NT2/D1 (cell line): ENCODE measurements at regions not wholly inside any gene's neighbourhood (a gene's known extent, or its start where the extent isn't known, plus 50 kb on each side); places are given as distances from the start of the nearest gene placed in this dataset.
"Not testable (repeated sequence)": the region's sequence is repeated elsewhere in the genome, so short reads cannot be mapped to it uniquely, and the experiment has no call there.

ENCODE experiments used
- DNase-seq: peaks from one replicate; pipeline ENCODE4 v3.0.0-alpha.2; 2011; ENCODE audit warnings: low read depth, low spot score
- H3K27me3 ChIP-seq: 2 replicates; pipeline ENCODE4 v1.6.0; 2011; ENCODE audit warnings: mild to moderate bottlenecking; ENCODE audit not compliant: insufficient read length, insufficient read depth
- H3K36me3 ChIP-seq: 2 replicates; pipeline ENCODE4 v1.6.1; 2011; ENCODE audit warnings: mild to moderate bottlenecking, low read length, mixed read lengths; ENCODE audit not compliant: insufficient read depth, insufficient read length
- H3K4me1 ChIP-seq: 2 replicates; pipeline ENCODE4 v1.5.1; 2011; ENCODE audit not compliant: insufficient read depth, insufficient read length
- H3K4me3 ChIP-seq: 2 replicates; pipeline ENCODE4 v1.5.1; 2011; ENCODE audit warnings: low read depth; ENCODE audit not compliant: insufficient read length
- H3K9ac ChIP-seq: 2 replicates; pipeline ENCODE4 v1.6.0; 2011; ENCODE audit warnings: low read depth; ENCODE audit not compliant: insufficient read length
- H3K9me3 ChIP-seq: 2 replicates; pipeline ENCODE4 v1.5.1; 2011; ENCODE audit warnings: mild to moderate bottlenecking, low read length; ENCODE audit not compliant: insufficient read depth
- SUZ12 ChIP-seq: IDR thresholded peaks from 2 replicates; pipeline ENCODE4 v1.6.1; 2011; ENCODE audit not compliant: insufficient read length, insufficient read depth; ENCODE audit errors: extremely low read depth
- YY1 ChIP-seq: IDR thresholded peaks from 2 replicates; pipeline ENCODE4 v1.6.1; 2011; ENCODE audit not compliant: insufficient read length, insufficient read depth
- ZNF274 ChIP-seq: IDR thresholded peaks from 2 replicates; pipeline ENCODE4 v1.6.1; 2011; ENCODE audit warnings: mild to moderate bottlenecking, low read depth, low read length

- no peak for DNase-seq
- Histone ChIP-seq H3K4me3 (no peak overlapping the region), H3K4me1 (no peaks in the 10 kb centered on the region), H3K36me3 (no peaks in the 10 kb centered on the region), H3K9ac (no peak overlapping the region), H3K27me3 (no peaks in the 10 kb centered on the region), H3K9me3 (no peaks in the 10 kb centered on the region)
- TF ChIP-seq ZNF274, result no peak
These were observed 226.3 kb downstream of the RCHY1 start for GRCh38 chr4:75287738-75288517.

DNA sequence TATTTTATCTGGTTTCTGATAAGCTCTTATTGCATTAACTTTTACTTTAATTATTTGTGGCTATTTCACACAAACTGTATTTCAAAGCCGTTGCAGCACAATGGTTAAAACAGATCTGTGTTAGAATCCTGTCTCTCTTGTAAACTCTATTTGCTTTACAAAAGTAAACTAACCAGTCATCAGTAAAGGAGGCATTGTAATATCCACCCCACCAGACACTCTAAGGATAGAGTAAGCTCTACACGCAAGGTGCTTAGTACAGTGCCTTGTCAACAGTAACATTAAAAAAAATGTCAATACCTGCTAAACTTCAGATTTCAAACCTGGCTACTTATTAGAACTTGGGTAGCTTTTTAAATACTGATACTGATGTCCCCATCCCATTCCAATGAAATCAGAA is 228.4 kb downstream of the RCHY1 start:
- Histone ChIP-seq H3K4me1 (no peaks in the 10 kb centered on the region), H3K27me3 (no peaks in the 10 kb centered on the region), H3K9me3 (no peaks in the 10 kb centered on the region), H3K9ac (no peak overlapping the region), H3K36me3 (no peaks in the 10 kb centered on the region), H3K4me3 (no peak overlapping the region)
- DNase-seq, result no peak
- TF ChIP-seq SUZ12 (no peak), YY1 (no peak), ZNF274 (no peak)

DNA sequence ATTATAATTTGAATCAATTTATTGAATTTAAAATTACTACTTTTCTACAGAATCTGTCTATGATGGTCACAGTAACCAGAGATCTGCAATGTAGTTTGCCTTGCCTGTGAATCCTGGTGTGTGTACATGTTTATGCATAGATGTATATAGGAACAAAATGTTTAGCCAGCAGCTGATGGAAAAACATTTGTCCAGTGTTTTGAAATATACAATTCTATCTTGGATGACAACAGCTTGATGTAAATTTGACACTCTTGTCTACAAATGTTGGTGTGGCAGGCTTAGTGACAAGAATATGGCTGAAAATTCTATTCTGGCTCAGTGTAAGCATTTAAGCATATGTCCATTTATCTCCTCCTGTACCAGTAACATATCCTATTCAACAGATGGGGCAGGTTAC is 229.4 kb downstream of the RCHY1 start:
- no peak for DNase-seq
- Histone ChIP-seq H3K9me3 (no peaks in the 10 kb centered on the region), H3K36me3 (no peaks in the 10 kb centered on the region), H3K9ac (no peak overlapping the region), H3K4me3 (no peak overlapping the region), H3K4me1 (no peaks in the 10 kb centered on the region), H3K27me3 (no peaks in the 10 kb centered on the region)
- TF ChIP-seq ZNF274 (no peak), SUZ12 (no peak), YY1 (no peak)

DNA sequence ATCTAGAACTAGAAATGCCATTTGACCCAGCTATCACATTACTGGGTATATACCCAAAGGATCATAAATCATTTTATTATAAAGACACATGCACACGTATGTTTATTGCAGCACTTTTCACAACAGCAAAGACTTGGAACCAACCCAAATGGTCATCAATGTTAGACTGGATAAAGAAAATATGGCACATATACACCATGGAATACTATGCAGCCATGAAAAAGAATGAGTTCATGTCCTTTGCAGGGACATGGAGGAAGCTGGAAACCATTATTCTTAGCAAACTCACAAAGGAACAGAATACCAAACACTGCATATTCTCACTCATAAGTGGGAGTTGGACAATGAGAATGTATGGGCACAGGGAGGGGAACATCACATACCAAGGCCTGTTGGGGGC is 233.7 kb downstream of the RCHY1 start:
- not testable (repeated sequence) for H3K4me1 ChIP-seq, H3K27me3 ChIP-seq, H3K4me3 ChIP-seq, H3K9me3 ChIP-seq, H3K9ac ChIP-seq, DNase-seq, H3K36me3 ChIP-seq

- no peak for TF ChIP-seq ZNF274
- TF ChIP-seq SUZ12, result no peak
- TF ChIP-seq YY1, result no peak
- no peaks in the 10 kb centered on the region for H3K9me3 ChIP-seq
These were observed 254.9 kb downstream of the RCHY1 start for GRCh38 chr4:75259306-75259705.

DNA sequence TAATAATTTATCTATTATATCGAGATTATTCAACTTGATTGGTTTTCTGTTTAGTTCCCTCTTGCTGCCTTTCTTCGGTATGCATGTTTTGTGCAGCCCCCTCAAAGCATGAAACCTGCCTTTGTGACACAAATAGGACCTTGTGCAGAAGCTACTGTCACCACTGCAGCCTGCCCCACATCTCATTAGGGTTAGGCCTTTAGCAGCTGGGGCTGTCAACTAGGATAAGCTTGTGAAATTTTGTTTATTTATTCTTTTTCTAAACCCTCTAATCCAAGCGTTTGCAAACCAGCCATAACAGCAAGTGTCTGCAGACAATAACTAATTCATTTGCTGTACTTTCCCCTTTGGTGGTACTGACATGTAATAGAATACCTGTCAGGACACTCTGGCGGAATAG is 258.9 kb downstream of the RCHY1 start:
- no peak for DNase-seq
- Histone ChIP-seq H3K27me3 (no peaks in the 10 kb centered on the region), H3K36me3 (no peaks in the 10 kb centered on the region), H3K4me3 (no peak overlapping the region), H3K9ac (no peak overlapping the region), H3K4me1 (no peaks in the 10 kb centered on the region), H3K9me3 (no peaks in the 10 kb centered on the region)
- TF ChIP-seq ZNF274 (no peak), YY1 (no peak), SUZ12 (no peak)

More at GRCh38 chr4:75259306-75259705, 254.9 kb downstream of the RCHY1 start:
- no peaks in the 10 kb centered on the region for H3K36me3 ChIP-seq
- no peaks in the 10 kb centered on the region for H3K4me1 ChIP-seq
- no peak overlapping the region for H3K4me3 ChIP-seq
- H3K9ac ChIP-seq, result no peak overlapping the region
- DNase-seq, result no peak
- H3K27me3 ChIP-seq, result no peaks in the 10 kb centered on the region

GRCh38 chr4:75254745-75255144 is 259.5 kb downstream of the RCHY1 start:
- DNase-seq, result no peak
- no peak overlapping the region for H3K9ac ChIP-seq
- TF ChIP-seq YY1 (no peak), ZNF274 (no peak), SUZ12 (no peak)
- no peaks in the 10 kb centered on the region for H3K27me3 ChIP-seq
- no peaks in the 10 kb centered on the region for H3K36me3 ChIP-seq
- no peaks in the 10 kb centered on the region for H3K9me3 ChIP-seq
- H3K4me1 ChIP-seq, result no peaks in the 10 kb centered on the region
- no peak overlapping the region for H3K4me3 ChIP-seq

GRCh38 chr4:75253094-75253493 is 261.1 kb downstream of the RCHY1 start:
- DNase-seq, H3K27me3 ChIP-seq, H3K9me3 ChIP-seq, H3K4me1 ChIP-seq, H3K4me3 ChIP-seq, H3K36me3 ChIP-seq, H3K9ac ChIP-seq: not testable (repeated sequence)
